ENCODE measurements at regions not wholly inside any gene's neighbourhood (a gene's known extent, or its start where the extent isn't known, plus 50 kb on each side); places are given as distances from the start of the nearest gene placed in this dataset.

- no peak overlapping the region for H3K27ac ChIP-seq
- no peaks in the 10 kb centered on the region for H3K27me3 ChIP-seq
- intact Hi-C loops (cut with DNase I) = no loop called here
- no peaks in the 10 kb centered on the region for H3K36me3 ChIP-seq
- no peak for DNase-seq
- H3K4me1 ChIP-seq = no peaks in the 10 kb centered on the region
- TF ChIP-seq POLR2A (IDR thresholded peaks at IDR 0.05) (no peak), CTCF (IDR thresholded peaks at IDR 0.05) (no peak)
- WGBS, 2 donors = 90 to 96% methylated on average over 3 of the region's 3 CpGs
- no peaks in the 10 kb centered on the region for H3K9me3 ChIP-seq
- no peak overlapping the region for H3K4me3 ChIP-seq (replicated peaks in 1 of 3)
These were observed 150.5 kb downstream of the VAPA start for GRCh38 chr18:10064267-10064666.

GRCh38 chr18:10065296-10065695 is 151.5 kb downstream of the VAPA start:
- Histone ChIP-seq H3K4me1 (no peaks in the 10 kb centered on the region), H3K9me3 (no peaks in the 10 kb centered on the region), H3K4me3 (replicated peaks in 1 of 3) (no peak overlapping the region), H3K27ac (no peak overlapping the region), H3K36me3 (no peaks in the 10 kb centered on the region), H3K27me3 (no peaks in the 10 kb centered on the region)
- no peak for DNase-seq
- 86 to 87% methylated on average over 2 of the region's 2 CpGs for WGBS, 2 donors
- intact Hi-C loops (cut with DNase I) = no loop called here
- TF ChIP-seq CTCF (IDR thresholded peaks at IDR 0.05) (no peak), POLR2A (IDR thresholded peaks at IDR 0.05) (no peak)

- Histone ChIP-seq H3K27ac (no peak overlapping the region), H3K4me3 (replicated peaks in 1 of 3) (no peak overlapping the region), H3K36me3 (no peaks in the 10 kb centered on the region), H3K4me1 (no peaks in the 10 kb centered on the region), H3K27me3 (no peaks in the 10 kb centered on the region), H3K9me3 (no peaks in the 10 kb centered on the region)
- intact Hi-C loops (cut with DNase I) = no loop called here
- TF ChIP-seq CTCF (IDR thresholded peaks at IDR 0.05) (no peak), POLR2A (IDR thresholded peaks at IDR 0.05) (no peak)
- WGBS, 2 donors = 79 to 82% methylated on average over 18 to 19 of the region's 19 CpGs
- DNase-seq = no peak
These were observed 154.1 kb downstream of the VAPA start for GRCh38 chr18:10067670-10068659.

GRCh38 chr18:10068766-10069567 is 155.2 kb downstream of the VAPA start:
- WGBS, 2 donors = 88 to 90% methylated on average over 22 of the region's 22 CpGs
- no peak for DNase-seq
- no peak overlapping the region for H3K27ac ChIP-seq

More at GRCh38 chr18:10068766-10069567, 155.2 kb downstream of the VAPA start:
- H3K36me3 ChIP-seq = no peaks in the 10 kb centered on the region
- no peak for TF ChIP-seq CTCF (IDR thresholded peaks at IDR 0.05)
- TF ChIP-seq POLR2A (IDR thresholded peaks at IDR 0.05) = no peak
- intact Hi-C loops (cut with DNase I) = no loop called here
- no peaks in the 10 kb centered on the region for H3K9me3 ChIP-seq
- H3K4me1 ChIP-seq = no peaks in the 10 kb centered on the region
- H3K4me3 ChIP-seq (replicated peaks in 1 of 3) = no peak overlapping the region
- H3K27me3 ChIP-seq = no peaks in the 10 kb centered on the region
